PC-3 (cell line): ENCODE measurements at regions not wholly inside any gene's neighbourhood (a gene's known extent, or its start where the extent isn't known, plus 50 kb on each side); places are given as distances from the start of the nearest gene placed in this dataset.

Experiments
- ATAC-seq: fragments of 200-7000 bp; cut with Tn5 transposase; 2 replicates; pipeline ENCODE4 v1.9.1; 2020; ENCODE audit warnings: mild to moderate bottlenecking, moderate library complexity
- BruUV-seq: library from RNA; stranded (reverse); fragments of 400-500 nt; replicated peaks from 2 replicates; lab custom pipeline; 2021; lab: Mats Ljungman, UMichigan
- CTCF ChIA-PET: fragments of 300-600 bp; sonication (Branson Sonifier 250); formaldehyde crosslinking; loops from one replicate; lab custom pipeline; 2022; ENCODE audit warnings: antibody characterized with exemption; lab: Charles Lee
- POLR2A ChIA-PET: fragments of 300-600 bp; sonication (Branson Sonifier 250); formaldehyde crosslinking; loops from one replicate; lab custom pipeline; 2022; ENCODE audit warnings: antibody characterized with exemption; ENCODE audit not compliant: unreplicated experiment; lab: Charles Lee
- DNase-seq: peaks from one replicate; pipeline ENCODE4 v3.0.0-alpha.2; 2015
- H2AFZ ChIP-seq: fragments of 300-600 bp; sonication (generic); 2 replicates; pipeline ENCODE4 v1.6.0; 2016; ENCODE audit warnings: antibody characterized with exemption, low read length
- H3F3A ChIP-seq: fragments of 300-600 bp; sonication (generic); one replicate; pipeline ENCODE4 v1.6.0; 2017; ENCODE audit warnings: antibody characterized with exemption, low read length, control low read depth, mild to moderate bottlenecking; ENCODE audit not compliant: unreplicated experiment
- H3K27ac ChIP-seq: fragments of 300-600 bp; sonication (generic); 2 replicates; pipeline ENCODE4 v1.5.1; 2016; ENCODE audit warnings: mild to moderate bottlenecking, low read length
- H3K27me3 ChIP-seq: fragments of 300-600 bp; sonication (generic); 2 replicates; pipeline ENCODE4 v1.6.1; 2016; ENCODE audit warnings: low read length, mixed read lengths
- H3K36me3 ChIP-seq: fragments of 300-600 bp; sonication (generic); 2 replicates; pipeline ENCODE4 v1.6.1; 2016; ENCODE audit warnings: low read depth, mixed run types, low read length, mixed read lengths
- H3K4me1 ChIP-seq: fragments of 300-600 bp; sonication (generic); 2 replicates; pipeline ENCODE4 v1.5.1; 2016; ENCODE audit warnings: low read length; ENCODE audit not compliant: insufficient read depth
- H3K4me2 ChIP-seq: fragments of 300-600 bp; sonication (generic); 2 replicates; pipeline ENCODE4 v1.6.0; 2016; ENCODE audit warnings: low read length
- H3K4me3 ChIP-seq: fragments of 300-600 bp; sonication (generic); 2 replicates; pipeline ENCODE4 v1.5.1; 2016; ENCODE audit warnings: mild to moderate bottlenecking, low read length, mixed read lengths
- H3K79me2 ChIP-seq: fragments of 300-600 bp; sonication (generic); 2 replicates; pipeline ENCODE4 v1.6.1; 2017; ENCODE audit warnings: low read length, mixed read lengths
- H3K9ac ChIP-seq: fragments of 300-600 bp; sonication (generic); 2 replicates; pipeline ENCODE4 v1.6.0; 2016; ENCODE audit warnings: mild to moderate bottlenecking, low read length
- H3K9me2 ChIP-seq: fragments of 300-600 bp; sonication (generic); replicated peaks from 2 replicates; pipeline ENCODE4 v1.6.1; 2016; ENCODE audit warnings: mixed run types, low read length, mixed read lengths
- H3K9me3 ChIP-seq: fragments of 300-600 bp; sonication (generic); 2 replicates; pipeline ENCODE4 v1.6.1; 2016; ENCODE audit warnings: low read length, mixed read lengths
- H4K20me1 ChIP-seq: fragments of 300-600 bp; sonication (generic); 2 replicates; pipeline ENCODE4 v1.6.1; 2016; ENCODE audit warnings: low read length, mixed read lengths
- CTCF ChIP-seq: fragments of 300-600 bp; sonication (generic); conservative IDR thresholded peaks from 2 replicates; pipeline ENCODE4 v1.5.1; 2017; ENCODE audit warnings: antibody characterized with exemption, low read depth, mild to moderate bottlenecking, low read length
- EZH2 ChIP-seq: fragments of 300-600 bp; sonication (generic); IDR thresholded peaks from one replicate; pipeline ENCODE4 v1.6.1; 2017; ENCODE audit warnings: antibody characterized with exemption, mild to moderate bottlenecking, low read length; ENCODE audit not compliant: unreplicated experiment
- EZH2phosphoT487 ChIP-seq: fragments of 300-600 bp; sonication (generic); IDR thresholded peaks from 2 replicates; pipeline ENCODE4 v1.6.1; 2018; ENCODE audit warnings: mild to moderate bottlenecking, antibody characterized with exemption, low read length, borderline replicate concordance
- intact Hi-C: fragments of 100-400 bp; cut with micrococcal nuclease; formaldehyde crosslinking; loops from 2 replicates; pipeline ENCODE4 v1.9.0; 2023

- Histone ChIP-seq H3K9ac (no peak overlapping the region), H3K9me2 (no peaks in the 10 kb centered on the region), H3K27me3 (no peaks in the 10 kb centered on the region), H3K79me2 (no peaks in the 10 kb centered on the region), H3K27ac (no peak overlapping the region), H3K4me3 (no peak overlapping the region), H4K20me1 (no peaks in the 10 kb centered on the region), H3K9me3 (no peaks in the 10 kb centered on the region), H3F3A (no peaks in the 10 kb centered on the region), H2AFZ (no peak overlapping the region), H3K4me1 (no peaks in the 10 kb centered on the region), H3K4me2 (no peak overlapping the region), H3K36me3 (no peaks in the 10 kb centered on the region)
- POLR2A ChIA-PET, result no interaction called here
- CTCF ChIA-PET, result no interaction called here
- BruUV-seq, result no TSS peak
- no peak for DNase-seq
- TF ChIP-seq EZH2, result no peak
- TF ChIP-seq CTCF, result no peak
- no peak for TF ChIP-seq EZH2phosphoT487
- no peak for ATAC-seq
- intact Hi-C loops, result no loop called here
Observed at GRCh38 chr7:138233189-138233588, 156.9 kb downstream of the AKR1D1 start.

- H3K9ac ChIP-seq, result no peak overlapping the region
- no peaks in the 10 kb centered on the region for H3K9me3 ChIP-seq
- H3K79me2 ChIP-seq, result no peaks in the 10 kb centered on the region
- H2AFZ ChIP-seq, result no peak overlapping the region
- ATAC-seq, result no peak
- H3K27me3 ChIP-seq, result no peaks in the 10 kb centered on the region
- TF ChIP-seq EZH2, result no peak
- no peak for TF ChIP-seq CTCF
- TF ChIP-seq EZH2phosphoT487, result no peak
- no peak overlapping the region for H3K4me2 ChIP-seq
- no peak overlapping the region for H3K27ac ChIP-seq
- no peaks in the 10 kb centered on the region for H3K4me1 ChIP-seq
- no peaks in the 10 kb centered on the region for H3K36me3 ChIP-seq
- intact Hi-C loops, result no loop called here
- no TSS peak for BruUV-seq
- H3K9me2 ChIP-seq, result no peaks in the 10 kb centered on the region
- POLR2A ChIA-PET, result no interaction called here
- no peak overlapping the region for H3K4me3 ChIP-seq
- H3F3A ChIP-seq, result no peaks in the 10 kb centered on the region
- CTCF ChIA-PET, result no interaction called here
- DNase-seq, result no peak
- no peaks in the 10 kb centered on the region for H4K20me1 ChIP-seq
Observed at GRCh38 chr7:138235207-138235606, 158.9 kb downstream of the AKR1D1 start.

- H2AFZ ChIP-seq, result no peak overlapping the region
- no peaks in the 10 kb centered on the region for H3K9me3 ChIP-seq
- no peak for ATAC-seq
- no peak for TF ChIP-seq EZH2phosphoT487
- TF ChIP-seq EZH2, result no peak
- TF ChIP-seq CTCF, result no peak
- H3K9ac ChIP-seq, result no peak overlapping the region
- H3K4me2 ChIP-seq, result no peak overlapping the region
- intact Hi-C loops, result no loop called here
- BruUV-seq, result no TSS peak
- H3K27me3 ChIP-seq, result no peaks in the 10 kb centered on the region
- H4K20me1 ChIP-seq, result no peaks in the 10 kb centered on the region
- CTCF ChIA-PET, result no interaction called here
- POLR2A ChIA-PET, result no interaction called here
- no peak for DNase-seq
- no peaks in the 10 kb centered on the region for H3K9me2 ChIP-seq
- no peaks in the 10 kb centered on the region for H3K79me2 ChIP-seq
- H3F3A ChIP-seq, result no peaks in the 10 kb centered on the region
- no peak overlapping the region for H3K4me3 ChIP-seq
- H3K27ac ChIP-seq, result no peak overlapping the region
- no peaks in the 10 kb centered on the region for H3K4me1 ChIP-seq
- no peaks in the 10 kb centered on the region for H3K36me3 ChIP-seq
Observed at GRCh38 chr7:138237995-138238394, 161.7 kb downstream of the AKR1D1 start.
